Thyroid gland (tissue), 4 donors: ENCODE measurements at regions not wholly inside any gene's neighbourhood (a gene's known extent, or its start where the extent isn't known, plus 50 kb on each side); places are given as distances from the start of the nearest gene placed in this dataset.

ENCODE experiments used
- POLR2A ChIP-seq, 2 donors: fragments of 450-650 bp; IDR thresholded peaks; one replicate each; pipeline ENCODE4 v1.6.1; 2017; ENCODE audit warnings: antibody characterized with exemption in 2 of 2, mild to moderate bottlenecking in 2 of 2, moderate library complexity in 1 of 2
- TF ChIP-seq, protein P1 (sequence below), 6 experiments: fragments of 200-600 bp in 3 of 6; fragments of 450-650 bp in 3 of 6; sonication (generic) in 3 of 6; IDR thresholded peaks; one replicate each; pipeline ENCODE4 v1.5.1; 2016 to 2019; ENCODE audit warnings: antibody characterized with exemption in 6 of 6, mild to moderate bottlenecking in 2 of 6, inconsistent platforms in 1 of 6, moderate library complexity in 1 of 6

- TF ChIP-seq, protein P1, sequence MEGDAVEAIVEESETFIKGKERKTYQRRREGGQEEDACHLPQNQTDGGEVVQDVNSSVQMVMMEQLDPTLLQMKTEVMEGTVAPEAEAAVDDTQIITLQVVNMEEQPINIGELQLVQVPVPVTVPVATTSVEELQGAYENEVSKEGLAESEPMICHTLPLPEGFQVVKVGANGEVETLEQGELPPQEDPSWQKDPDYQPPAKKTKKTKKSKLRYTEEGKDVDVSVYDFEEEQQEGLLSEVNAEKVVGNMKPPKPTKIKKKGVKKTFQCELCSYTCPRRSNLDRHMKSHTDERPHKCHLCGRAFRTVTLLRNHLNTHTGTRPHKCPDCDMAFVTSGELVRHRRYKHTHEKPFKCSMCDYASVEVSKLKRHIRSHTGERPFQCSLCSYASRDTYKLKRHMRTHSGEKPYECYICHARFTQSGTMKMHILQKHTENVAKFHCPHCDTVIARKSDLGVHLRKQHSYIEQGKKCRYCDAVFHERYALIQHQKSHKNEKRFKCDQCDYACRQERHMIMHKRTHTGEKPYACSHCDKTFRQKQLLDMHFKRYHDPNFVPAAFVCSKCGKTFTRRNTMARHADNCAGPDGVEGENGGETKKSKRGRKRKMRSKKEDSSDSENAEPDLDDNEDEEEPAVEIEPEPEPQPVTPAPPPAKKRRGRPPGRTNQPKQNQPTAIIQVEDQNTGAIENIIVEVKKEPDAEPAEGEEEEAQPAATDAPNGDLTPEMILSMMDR (IDR thresholded peaks at IDR 0.05): no peak
- no peak for TF ChIP-seq POLR2A (IDR thresholded peaks at IDR 0.05)
These were observed 125.2 kb downstream of the ZNF648 start for GRCh38 chr1:181936269-181936668.
